ENCODE measurements at regions not wholly inside any gene's neighbourhood (a gene's known extent, or its start where the extent isn't known, plus 50 kb on each side); places are given as distances from the start of the nearest gene placed in this dataset.
A peak's percentile ranks its signal among the peaks of the same experiment; 100 is the strongest.
"Not testable (repeated sequence)": the region's sequence is repeated elsewhere in the genome, so short reads cannot be mapped to it uniquely, and the experiment has no call there.

GRCh38 chr6:34646714-34647113 is 49.9 kb downstream of the ILRUN start:
- DNase-seq (ENCODE audit: low read depth): no peak

GRCh38 chr6:34645627-34646026 is 50.9 kb downstream of the ILRUN start:
- no peak for DNase-seq (ENCODE audit: low read depth)

- DNase-seq (ENCODE audit: low read depth): no peak
Measured at GRCh38 chr6:34644716-34645115, 51.9 kb downstream of the ILRUN start.

- no peak for DNase-seq (ENCODE audit: low read depth)
Measured at GRCh38 chr6:34642427-34642826, 54.1 kb downstream of the ILRUN start.

- DNase-seq (ENCODE audit: low read depth): not testable (repeated sequence)
Measured at GRCh38 chr6:34640074-34640849, 56.3 kb downstream of the ILRUN start.

- DNase-seq (ENCODE audit: low read depth): no peak
Measured at GRCh38 chr6:34638834-34639736, 57.5 kb downstream of the ILRUN start.

- peak; percentile 40 for DNase-seq (ENCODE audit: low read depth)
Measured at GRCh38 chr6:34633785-34634184, 62.8 kb downstream of the ILRUN start.

GRCh38 chr6:34633256-34633655 is 63.3 kb downstream of the ILRUN start:
- no peak for DNase-seq (ENCODE audit: low read depth)

GRCh38 chr6:34630040-34630439 is 66.5 kb downstream of the ILRUN start:
- DNase-seq (ENCODE audit: low read depth): peak; percentile 96

GRCh38 chr6:34627296-34627695 is 69.3 kb downstream of the ILRUN start:
- no peak for DNase-seq (ENCODE audit: low read depth)

- DNase-seq (ENCODE audit: low read depth): no peak
Measured at GRCh38 chr6:34618430-34619182, 62.5 kb upstream of the SPDEF start.

GRCh38 chr6:34617231-34617630 is 61.1 kb upstream of the SPDEF start:
- no peak for DNase-seq (ENCODE audit: low read depth)

- no peak for DNase-seq (ENCODE audit: low read depth)
Measured at GRCh38 chr6:34616227-34616585, 60.1 kb upstream of the SPDEF start.

- no peak for DNase-seq (ENCODE audit: low read depth)
Measured at GRCh38 chr6:34615574-34616226, 59.6 kb upstream of the SPDEF start.

- peak; percentile 83 for DNase-seq (ENCODE audit: low read depth)
Measured at GRCh38 chr6:34610819-34611477, 54.8 kb upstream of the SPDEF start.

- DNase-seq (ENCODE audit: low read depth): peak; percentile 36
Measured at GRCh38 chr6:34608321-34609091, 52.4 kb upstream of the SPDEF start.

- DNase-seq (ENCODE audit: low read depth): no peak
Measured at GRCh38 chr6:34606477-34607265, 50.5 kb upstream of the SPDEF start.

Data from amniotic epithelial cell (primary cell).